ENCODE measurements at regions not wholly inside any gene's neighbourhood (a gene's known extent, or its start where the extent isn't known, plus 50 kb on each side); places are given as distances from the start of the nearest gene placed in this dataset.

- TF ChIP-seq CTCF (IDR thresholded peaks at IDR 0.05; ENCODE audit: low read depth, low read length, missing control alignments): no peak
- DNase-seq (ENCODE audit: extremely low read depth, low read depth): no peak
- no peak overlapping the region for H3K4me3 ChIP-seq (replicated peaks; ENCODE audit: low read depth, low read length)
Observed at GRCh38 chr12:66061076-66061475, 69.5 kb downstream of the LLPH start.

DNA sequence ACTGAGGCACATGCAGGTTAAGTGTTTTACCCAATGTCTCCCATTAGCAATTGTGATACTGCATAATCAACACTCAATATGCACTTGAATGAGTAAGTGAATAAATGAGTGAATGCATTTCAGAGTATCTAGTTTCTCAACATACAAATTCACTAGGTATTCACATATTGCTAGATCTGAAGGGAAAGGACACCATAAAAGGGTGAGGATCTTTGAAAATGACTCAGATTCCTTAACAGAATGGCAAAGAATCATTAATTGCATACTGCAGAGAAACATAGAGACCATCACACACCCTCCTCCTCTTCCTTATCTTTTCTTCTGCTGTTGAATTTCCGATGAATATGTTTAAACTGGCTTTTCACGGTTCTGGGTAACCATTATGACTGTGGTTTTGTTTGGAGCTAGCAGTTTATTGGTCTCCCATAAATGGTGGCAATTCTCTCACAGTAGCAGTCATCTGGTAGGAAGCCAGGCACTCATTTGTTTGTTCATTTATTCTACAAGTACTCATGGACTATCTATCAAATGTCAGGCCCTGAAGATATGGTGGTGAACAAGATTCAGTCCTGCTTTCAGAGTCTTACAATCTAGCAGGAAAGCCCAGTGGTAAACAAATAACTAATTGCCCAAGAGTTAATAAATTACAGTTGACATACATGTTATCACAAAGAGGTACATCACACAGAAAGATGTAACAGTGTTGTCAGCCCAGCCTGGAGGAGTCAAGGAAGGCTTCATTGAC is 70.2 kb downstream of the LLPH start:
- TF ChIP-seq CTCF (IDR thresholded peaks at IDR 0.05; ENCODE audit: low read depth, low read length, missing control alignments): no peak
- H3K4me3 ChIP-seq (replicated peaks; ENCODE audit: low read depth, low read length): no peak overlapping the region
- DNase-seq (ENCODE audit: extremely low read depth, low read depth): no peak

DNA sequence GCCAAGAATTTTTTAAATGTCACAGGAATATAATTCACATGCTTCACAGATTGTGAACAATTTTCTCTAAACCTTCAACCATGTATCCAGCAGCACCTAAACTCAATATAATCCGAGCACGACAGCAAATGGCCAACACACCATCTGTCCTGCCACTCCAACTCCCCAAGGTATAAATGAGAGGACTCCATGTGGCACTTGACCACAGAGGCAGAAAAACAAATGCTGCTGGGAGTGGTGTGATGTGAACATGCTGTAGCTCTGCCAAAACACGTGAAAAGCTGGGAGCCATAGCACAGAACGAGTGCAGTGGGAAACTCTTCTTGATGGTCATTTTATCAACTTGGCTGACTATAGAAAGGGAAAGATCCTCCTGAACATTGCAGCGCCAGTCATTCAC is 70.9 kb downstream of the LLPH start:
- no peak for TF ChIP-seq CTCF (IDR thresholded peaks at IDR 0.05; ENCODE audit: low read depth, low read length, missing control alignments)
- no peak overlapping the region for H3K4me3 ChIP-seq (replicated peaks; ENCODE audit: low read depth, low read length)
- no peak for DNase-seq (ENCODE audit: extremely low read depth, low read depth)

DNA sequence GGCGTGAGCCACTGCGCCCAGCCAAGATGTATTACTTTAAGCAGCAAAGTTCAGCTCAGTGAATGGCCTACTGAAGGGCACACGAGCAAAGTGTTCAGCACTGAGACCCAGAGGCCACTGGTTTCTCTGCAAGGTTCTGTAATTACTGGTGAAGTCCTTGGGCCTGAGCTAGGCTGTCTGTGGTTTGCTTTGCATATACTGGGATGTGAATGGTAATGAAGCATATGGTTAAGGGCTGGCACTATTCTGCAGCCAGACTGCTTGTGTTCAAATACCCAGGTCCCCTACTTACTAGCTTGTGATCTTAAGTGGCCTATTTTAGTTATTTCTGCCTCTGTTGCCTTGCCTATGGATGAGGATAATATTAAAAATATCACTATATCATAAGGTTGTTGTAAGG is 72.0 kb downstream of the LLPH start:
- no peak overlapping the region for H3K4me3 ChIP-seq (replicated peaks; ENCODE audit: low read depth, low read length)
- no peak for TF ChIP-seq CTCF (IDR thresholded peaks at IDR 0.05; ENCODE audit: low read depth, low read length, missing control alignments)
- no peak for DNase-seq (ENCODE audit: extremely low read depth, low read depth)

DNA sequence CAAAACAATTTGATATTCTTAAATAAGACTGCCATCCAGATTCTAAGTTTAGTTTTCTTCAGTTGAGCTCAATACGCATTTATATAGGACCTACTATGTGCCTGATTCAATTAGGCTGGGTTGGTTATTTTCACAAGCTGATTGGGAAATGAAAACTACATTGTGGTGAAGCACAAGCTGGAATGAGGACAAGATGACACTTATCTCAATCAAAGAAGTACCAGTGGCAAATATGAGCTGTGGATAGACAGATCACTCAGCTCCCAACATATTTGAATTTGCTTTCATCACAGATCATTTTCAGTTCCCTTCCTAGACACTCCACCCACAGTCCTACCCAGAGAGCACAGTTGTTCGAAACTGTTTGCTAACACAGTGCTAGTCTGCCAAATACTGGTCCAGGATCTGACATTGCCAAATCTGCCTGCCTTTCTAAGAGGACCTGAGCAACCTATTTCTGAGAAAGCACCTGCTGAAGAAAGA is 74.7 kb downstream of the LLPH start:
- no peak for TF ChIP-seq CTCF (IDR thresholded peaks at IDR 0.05; ENCODE audit: low read depth, low read length, missing control alignments)
- no peak for DNase-seq (ENCODE audit: extremely low read depth, low read depth)
- H3K4me3 ChIP-seq (replicated peaks; ENCODE audit: low read depth, low read length): no peak overlapping the region

DNA sequence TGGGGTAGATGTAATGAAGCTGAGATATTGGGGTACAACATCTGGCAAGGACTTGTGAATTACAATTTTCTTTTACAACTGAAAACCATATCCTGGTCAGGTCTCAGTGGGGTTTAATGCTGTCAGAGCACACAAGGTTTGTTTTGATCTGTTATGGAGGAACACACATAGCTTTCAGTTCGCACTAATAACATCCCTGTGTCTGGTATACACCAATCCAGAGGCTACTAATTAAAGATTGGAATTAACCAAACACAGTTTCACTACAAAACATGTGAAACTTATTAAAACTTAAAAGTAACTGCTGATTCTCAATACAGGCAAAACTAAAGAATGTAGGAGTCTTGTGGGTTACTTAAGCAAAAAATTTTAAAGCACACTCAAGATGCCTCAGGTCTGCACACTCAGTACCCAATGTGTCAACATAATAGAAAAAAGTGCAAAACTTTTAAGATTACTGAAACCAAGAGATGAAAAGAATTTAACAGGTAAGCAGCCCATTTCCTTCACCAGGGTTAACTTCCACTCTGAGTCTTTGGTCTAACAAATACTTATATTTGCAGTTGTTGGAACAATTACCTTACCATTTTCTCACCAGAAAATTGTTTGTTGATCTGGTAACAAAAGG is 77.4 kb downstream of the LLPH start:
- DNase-seq (ENCODE audit: extremely low read depth, low read depth): no peak
- H3K4me3 ChIP-seq (replicated peaks; ENCODE audit: low read depth, low read length): no peak overlapping the region
- TF ChIP-seq CTCF (IDR thresholded peaks at IDR 0.05; ENCODE audit: low read depth, low read length, missing control alignments): no peak

Measured in HFF-Myc (cell line).